Pancreas (tissue), 10 donors: ENCODE measurements at regions not wholly inside any gene's neighbourhood (a gene's known extent, or its start where the extent isn't known, plus 50 kb on each side); places are given as distances from the start of the nearest gene placed in this dataset.
A peak's percentile ranks its signal among the peaks of the same experiment; 100 is the strongest.

Experiments used
- ATAC-seq, 4 donors: fragments of 200-7000 bp; cut with Tn5 transposase; one replicate each; pipeline versions ENCODE4 v1.8.0 to v1.9.1; 2020; ENCODE audit warnings: mild to moderate bottlenecking in 4 of 4, moderate library complexity in 4 of 4
- DNase-seq, 6 donors: peaks; one replicate each; pipeline ENCODE4 v3.0.0-alpha.2; 2020
- FAIRE-seq: peaks from 2 replicates; lab custom pipeline; 2012; peaks lifted over from hg19 to GRCh38; lab: Jason Lieb, UNC
- H3K27ac ChIP-seq, 4 donors: fragments of 200-600 bp; sonication (generic); 1 replicate in 3 of 4; 2 replicates in 1 of 4; pipeline versions ENCODE4 v1.5.0 to v1.8.0; 2020
- H3K27me3 ChIP-seq, 4 donors: fragments of 200-600 bp; one replicate each; pipeline ENCODE4 v1.8.0; 2021
- H3K36me3 ChIP-seq, 3 donors: fragments of 200-600 bp; sonication (generic) in 1 of 3; one replicate each; pipeline versions ENCODE4 v1.5.0 to v1.8.0; 2020 to 2021
- H3K4me1 ChIP-seq, 3 donors: fragments of 200-600 bp; one replicate each; pipeline ENCODE4 v1.8.0; 2021
- H3K4me3 ChIP-seq, 4 donors: fragments of 200-600 bp; sonication (generic) in 2 of 4; one replicate each; pipeline versions ENCODE4 v1.5.0 to v1.8.0; 2020 to 2021
- H3K9me3 ChIP-seq, 4 donors: fragments of 200-600 bp; one replicate each; pipeline ENCODE4 v1.8.0; 2021
- CTCF ChIP-seq, 4 donors: fragments of 200-600 bp; sonication (generic) in 3 of 4; IDR thresholded peaks; one replicate each; pipeline versions ENCODE4 v1.5.0 to v1.8.0; 2021; ENCODE audit warnings: antibody characterized with exemption in 4 of 4
- WGBS, 2 donors: extraction: QIAGEN DNeasy Blood & Tissue Kit; methylation state at CpG; one replicate each; pipeline ENCODE4 v1.1.7; 2013; 5-methylcytosine and 5-hydroxymethylcytosine counted together
- intact Hi-C, 3 donors: fragments of 100-400 bp; cut with DNase I; formaldehyde crosslinking; loops; one replicate each; pipeline versions ENCODE4 v1.11.1 to v1.14.2; 2022
- donor health status: healthy with polysubstance abuse.
- donor health status: DM: no; HTN: no; CAD: no; lungs with moderate emphysema.
- donor health status: DM: no; HTN: no; CAD: no.
- donor health status: control.
- donor health status: control.
- donor health status: Bipolar disorder and iron deficiency.
- donor health status: DM: yes; HTN: yes; CAD: no.
- donor health status: DM: no; HTN: no; CAD: no.
- donor health status: DM: no; HTN: no; CAD: no.
- donor health status: DM: yes; HTN: yes; CAD: no.

GRCh38 chr13:29948244-29948643, 97.8 kb upstream of the UBL3 start:
- no peak overlapping the region for H3K4me3 ChIP-seq
- 54 to 62% methylated on average over 7 of the region's 7 CpGs for WGBS, 2 donors

GRCh38 chr13:29947839-29948238, 97.4 kb upstream of the UBL3 start:
- WGBS, 2 donors: 87 to 91% methylated on average over 11 of the region's 11 CpGs
- no peak overlapping the region for H3K27ac ChIP-seq
- intact Hi-C loops: no loop called here
- no peaks in the 10 kb centered on the region for H3K9me3 ChIP-seq
- no peak overlapping the region for H3K4me3 ChIP-seq
- DNase-seq (no peak), FAIRE-seq (no peak), ATAC-seq (no peak)
- TF ChIP-seq CTCF (IDR thresholded peaks at IDR 0.05): no peak
- no peaks in the 10 kb centered on the region for H3K4me1 ChIP-seq
- no peaks in the 10 kb centered on the region for H3K36me3 ChIP-seq
- H3K27me3 ChIP-seq: no peaks in the 10 kb centered on the region

More at GRCh38 chr13:29948244-29948643, 97.8 kb upstream of the UBL3 start:
- intact Hi-C loops: no loop called here
- no peak for DNase-seq
- no peak overlapping the region for H3K27ac ChIP-seq
- TF ChIP-seq CTCF (IDR thresholded peaks at IDR 0.05): no peak
- H3K36me3 ChIP-seq: no peaks in the 10 kb centered on the region
- peak in 1 of 4 donors; percentile 24 for ATAC-seq
- H3K4me1 ChIP-seq: no peaks in the 10 kb centered on the region
- H3K9me3 ChIP-seq: no peaks in the 10 kb centered on the region
- no peak for FAIRE-seq
- H3K27me3 ChIP-seq: no peaks in the 10 kb centered on the region

- H3K36me3 ChIP-seq: no peaks in the 10 kb centered on the region
- H3K27me3 ChIP-seq: no peaks in the 10 kb centered on the region
- intact Hi-C loops: no loop called here
- no peak for FAIRE-seq
- H3K4me3 ChIP-seq: no peak overlapping the region
- no peak for TF ChIP-seq CTCF (IDR thresholded peaks at IDR 0.05)
- DNase-seq: no peak
- no peak for ATAC-seq
- H3K4me1 ChIP-seq: no peaks in the 10 kb centered on the region
- 67 to 69% methylated on average over 6 of the region's 6 CpGs for WGBS, 2 donors
- no peak overlapping the region for H3K27ac ChIP-seq
- H3K9me3 ChIP-seq: no peaks in the 10 kb centered on the region
Observed at GRCh38 chr13:29946093-29946492, 95.7 kb upstream of the UBL3 start.

- Histone ChIP-seq H3K36me3 (no peaks in the 10 kb centered on the region), H3K27ac (no peak overlapping the region), H3K9me3 (no peaks in the 10 kb centered on the region), H3K27me3 (no peaks in the 10 kb centered on the region), H3K4me1 (no peaks in the 10 kb centered on the region), H3K4me3 (no peak overlapping the region)
- TF ChIP-seq CTCF (IDR thresholded peaks at IDR 0.05): no peak
- DNase-seq (no peak), ATAC-seq (no peak), FAIRE-seq (no peak)
- intact Hi-C loops: no loop called here
- WGBS, 2 donors: 81 to 87% methylated on average over 8 of the region's 8 CpGs
Observed at GRCh38 chr13:29943686-29944085, 93.3 kb upstream of the UBL3 start.

- Histone ChIP-seq H3K27me3 (no peaks in the 10 kb centered on the region), H3K4me3 (no peak overlapping the region), H3K36me3 (no peaks in the 10 kb centered on the region), H3K27ac (no peak overlapping the region), H3K4me1 (no peaks in the 10 kb centered on the region), H3K9me3 (no peaks in the 10 kb centered on the region)
- FAIRE-seq: no peak
- DNase-seq: no peak
- TF ChIP-seq CTCF (IDR thresholded peaks at IDR 0.05): no peak
- WGBS, 2 donors: 68 to 84% methylated on average over 2 of the region's 2 CpGs
- no peak for ATAC-seq
- intact Hi-C loops: no loop called here
Observed at GRCh38 chr13:29943273-29943672, 92.9 kb upstream of the UBL3 start.
